H1 (cell line): ENCODE measurements at regions not wholly inside any gene's neighbourhood (a gene's known extent, or its start where the extent isn't known, plus 50 kb on each side); places are given as distances from the start of the nearest gene placed in this dataset.

Experiments
- CHD7 ChIP-seq: fragments of 300-600 bp; sonication (generic); IDR thresholded peaks from 2 replicates; pipeline ENCODE4 v1.7.1; 2012; ENCODE audit warnings: low read length, moderate library complexity, mild to moderate bottlenecking, inconsistent platforms; ENCODE audit not compliant: insufficient replicate concordance
- GABPA ChIP-seq: IDR thresholded peaks from 2 replicates; pipeline ENCODE4 v1.6.1; 2011; ENCODE audit warnings: mild to moderate bottlenecking, low read length, moderate library complexity, borderline replicate concordance; ENCODE audit not compliant: insufficient read depth
- SAP30 ChIP-seq: fragments of 300-600 bp; sonication (generic); IDR thresholded peaks from 2 replicates; pipeline ENCODE4 v1.7.1; 2012; ENCODE audit warnings: low read length, moderate library complexity, mild to moderate bottlenecking, inconsistent platforms; ENCODE audit not compliant: insufficient read depth, insufficient replicate concordance

- TF ChIP-seq CHD7 = no peak
- no peak for TF ChIP-seq GABPA
- TF ChIP-seq SAP30 = no peak
These were observed 482.0 kb downstream of the RASEF start (continued) for GRCh38 chr9:82580921-82581320.
